GM21737 (cell line): ENCODE measurements at regions not wholly inside any gene's neighbourhood (a gene's known extent, or its start where the extent isn't known, plus 50 kb on each side); places are given as distances from the start of the nearest gene placed in this dataset.
"Not testable (repeated sequence)": the region's sequence is repeated elsewhere in the genome, so short reads cannot be mapped to it uniquely, and the experiment has no call there.

Experiments
- ATAC-seq: cut with Tn5 transposase; IDR thresholded peaks from one replicate; pipeline ENCODE4 v1.9.1; 2021; ENCODE audit warnings: mild to moderate bottlenecking, moderate library complexity; ENCODE audit not compliant: unreplicated experiment

- no peak for ATAC-seq
Observed at GRCh38 chr6:85772641-85773040, 130.0 kb upstream of the SYNCRIP start.

GRCh38 chr6:85771925-85772430 is 129.3 kb upstream of the SYNCRIP start:
- ATAC-seq = no peak

GRCh38 chr6:85771455-85771854 is 128.8 kb upstream of the SYNCRIP start:
- ATAC-seq = no peak

- no peak for ATAC-seq
Observed at GRCh38 chr6:85764844-85765243, 122.2 kb upstream of the SYNCRIP start.

- no peak for ATAC-seq
Observed at GRCh38 chr6:85756982-85757381, 114.3 kb upstream of the SYNCRIP start.

- ATAC-seq = no peak
Observed at GRCh38 chr6:85754894-85755293, 112.2 kb upstream of the SYNCRIP start.

GRCh38 chr6:85752602-85753001 is 109.9 kb upstream of the SYNCRIP start:
- no peak for ATAC-seq

GRCh38 chr6:85751374-85752055 is 108.8 kb upstream of the SYNCRIP start:
- no peak for ATAC-seq

GRCh38 chr6:85750146-85750545 is 107.5 kb upstream of the SYNCRIP start:
- ATAC-seq = not testable (repeated sequence)

GRCh38 chr6:85749236-85749635 is 106.5 kb upstream of the SYNCRIP start:
- ATAC-seq = no peak

- ATAC-seq = no peak
Observed at GRCh38 chr6:85747666-85748065, 105.0 kb upstream of the SYNCRIP start.

- ATAC-seq = no peak
Observed at GRCh38 chr6:85747093-85747492, 104.4 kb upstream of the SYNCRIP start.

- no peak for ATAC-seq
Observed at GRCh38 chr6:85744433-85744970, 101.8 kb upstream of the SYNCRIP start.

- ATAC-seq = no peak
Observed at GRCh38 chr6:85726206-85726605, 83.5 kb upstream of the SYNCRIP start.

GRCh38 chr6:85715797-85716196 is 73.1 kb upstream of the SYNCRIP start:
- no peak for ATAC-seq

- no peak for ATAC-seq
Observed at GRCh38 chr6:85714893-85715530, 72.3 kb upstream of the SYNCRIP start.

- no peak for ATAC-seq
Observed at GRCh38 chr6:85712346-85712745, 69.7 kb upstream of the SYNCRIP start.

- not testable (repeated sequence) for ATAC-seq
Observed at GRCh38 chr6:85707515-85708145, 64.9 kb upstream of the SYNCRIP start.

- no peak for ATAC-seq
Observed at GRCh38 chr6:85706272-85706671, 63.6 kb upstream of the SYNCRIP start.

- ATAC-seq = no peak
Observed at GRCh38 chr6:85705220-85705619, 62.5 kb upstream of the SYNCRIP start.

- no peak for ATAC-seq
Observed at GRCh38 chr6:85703406-85703805, 60.7 kb upstream of the SYNCRIP start.
